IMR-90 (cell line): ENCODE measurements at regions not wholly inside any gene's neighbourhood (a gene's known extent, or its start where the extent isn't known, plus 50 kb on each side); places are given as distances from the start of the nearest gene placed in this dataset.

Experiments used
- CHD1 ChIP-seq: IDR thresholded peaks from 2 replicates; pipeline ENCODE4 v1.6.1; 2012; ENCODE audit warnings: low read depth, low read length, improper control_type of control experiment
- MAFK ChIP-seq: IDR thresholded peaks from 2 replicates; pipeline ENCODE4 v1.6.1; 2012; ENCODE audit warnings: low read depth, low read length, improper control_type of control experiment
- MXI1 ChIP-seq: IDR thresholded peaks from 2 replicates; pipeline ENCODE4 v1.6.1; 2012; ENCODE audit warnings: low read depth, mild to moderate bottlenecking, low read length, moderate library complexity, borderline replicate concordance
- NFE2L2 ChIP-seq: fragments of 150-350 bp; IDR thresholded peaks from 2 replicates; pipeline ENCODE4 v1.6.1; 2016; ENCODE audit warnings: low read depth, mild to moderate bottlenecking, low read length
- POLR2A ChIP-seq: IDR thresholded peaks from 2 replicates; pipeline ENCODE4 v1.6.1; 2012; ENCODE audit warnings: mild to moderate bottlenecking, low read depth, low read length
- RFX5 ChIP-seq: IDR thresholded peaks from 2 replicates; pipeline ENCODE4 v1.8.0; 2012; ENCODE audit warnings: low read depth, mild to moderate bottlenecking, low read length, moderate library complexity
- TF ChIP-seq, protein P1 (sequence below): conservative IDR thresholded peaks from 2 replicates; pipeline ENCODE4 v1.5.1; 2012; ENCODE audit warnings: mild to moderate bottlenecking, low read depth, low read length, improper control_type of control experiment

DNA sequence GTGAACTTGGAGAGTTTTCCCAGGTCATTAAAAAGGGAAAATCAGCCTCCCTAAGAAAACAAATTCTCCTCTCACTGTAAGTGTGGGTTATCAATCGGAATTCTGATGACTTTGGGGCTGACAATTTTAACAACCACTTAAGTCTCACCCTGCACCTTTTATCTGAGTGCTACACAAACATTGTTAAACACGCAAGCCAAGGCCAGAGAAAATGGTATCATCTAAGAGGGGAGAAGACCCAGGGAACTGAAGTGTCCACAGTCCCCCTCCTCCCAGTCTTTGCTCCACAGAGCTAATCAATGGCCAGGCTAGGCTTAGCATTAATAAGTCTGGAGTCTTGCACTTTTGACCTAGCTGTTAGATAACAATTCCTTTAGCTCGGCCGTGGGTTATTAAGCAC, 51.7 kb upstream of the TBX5 start:
- no peak for TF ChIP-seq RFX5
- TF ChIP-seq NFE2L2 = no peak
- TF ChIP-seq, protein P1, sequence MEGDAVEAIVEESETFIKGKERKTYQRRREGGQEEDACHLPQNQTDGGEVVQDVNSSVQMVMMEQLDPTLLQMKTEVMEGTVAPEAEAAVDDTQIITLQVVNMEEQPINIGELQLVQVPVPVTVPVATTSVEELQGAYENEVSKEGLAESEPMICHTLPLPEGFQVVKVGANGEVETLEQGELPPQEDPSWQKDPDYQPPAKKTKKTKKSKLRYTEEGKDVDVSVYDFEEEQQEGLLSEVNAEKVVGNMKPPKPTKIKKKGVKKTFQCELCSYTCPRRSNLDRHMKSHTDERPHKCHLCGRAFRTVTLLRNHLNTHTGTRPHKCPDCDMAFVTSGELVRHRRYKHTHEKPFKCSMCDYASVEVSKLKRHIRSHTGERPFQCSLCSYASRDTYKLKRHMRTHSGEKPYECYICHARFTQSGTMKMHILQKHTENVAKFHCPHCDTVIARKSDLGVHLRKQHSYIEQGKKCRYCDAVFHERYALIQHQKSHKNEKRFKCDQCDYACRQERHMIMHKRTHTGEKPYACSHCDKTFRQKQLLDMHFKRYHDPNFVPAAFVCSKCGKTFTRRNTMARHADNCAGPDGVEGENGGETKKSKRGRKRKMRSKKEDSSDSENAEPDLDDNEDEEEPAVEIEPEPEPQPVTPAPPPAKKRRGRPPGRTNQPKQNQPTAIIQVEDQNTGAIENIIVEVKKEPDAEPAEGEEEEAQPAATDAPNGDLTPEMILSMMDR = no peak
- no peak for TF ChIP-seq MAFK
- TF ChIP-seq POLR2A = no peak
- TF ChIP-seq MXI1 = no peak
- no peak for TF ChIP-seq CHD1
